Osteoblast (primary cell): ENCODE measurements at regions not wholly inside any gene's neighbourhood (a gene's known extent, or its start where the extent isn't known, plus 50 kb on each side); places are given as distances from the start of the nearest gene placed in this dataset.
"Not testable (repeated sequence)": the region's sequence is repeated elsewhere in the genome, so short reads cannot be mapped to it uniquely, and the experiment has no call there.

ENCODE experiments used
- DNase-seq: peaks from one replicate; pipeline ENCODE4 v3.0.0; 2011; ENCODE audit warnings: low spot score, mixed read lengths; ENCODE audit not compliant: insufficient read length; ENCODE audit errors: missing footprints
- H2AFZ ChIP-seq: 2 replicates; pipeline ENCODE4 v1.6.0; 2011; ENCODE audit warnings: mild to moderate bottlenecking, low read length
- H3K27ac ChIP-seq: 2 replicates; pipeline ENCODE4 v1.5.1; 2011; ENCODE audit warnings: mild to moderate bottlenecking, low read depth, low read length, moderate library complexity
- H3K27me3 ChIP-seq: 2 replicates; pipeline ENCODE4 v1.6.0; 2012; ENCODE audit warnings: mild to moderate bottlenecking, control low read depth, inconsistent platforms, low read length, moderate library complexity; ENCODE audit not compliant: insufficient read depth
- H3K36me3 ChIP-seq: 2 replicates; pipeline ENCODE4 v1.5.1; 2011; ENCODE audit warnings: mild to moderate bottlenecking, low read length, control low read depth, moderate library complexity; ENCODE audit not compliant: insufficient read depth
- H3K4me1 ChIP-seq: 2 replicates; pipeline ENCODE4 v1.5.1; 2011; ENCODE audit warnings: mild to moderate bottlenecking, low read length, control low read depth, moderate library complexity; ENCODE audit not compliant: insufficient read depth
- H3K4me2 ChIP-seq: 2 replicates; pipeline ENCODE4 v1.6.0; 2011; ENCODE audit warnings: mild to moderate bottlenecking, low read length; ENCODE audit not compliant: insufficient read depth
- H3K4me3 ChIP-seq: fragments of 200-600 bp; sonication (generic); 3 replicates; pipeline ENCODE4 v1.5.1; 2012; ENCODE audit warnings: mild to moderate bottlenecking, low read length, inconsistent platforms; ENCODE audit not compliant: insufficient read depth
- H3K79me2 ChIP-seq: 2 replicates; pipeline ENCODE4 v1.6.0; 2012; ENCODE audit warnings: mild to moderate bottlenecking, low read length, control low read depth, inconsistent platforms; ENCODE audit not compliant: insufficient read depth
- H3K9me3 ChIP-seq: 2 replicates; pipeline ENCODE4 v1.5.1; 2011; ENCODE audit warnings: low read depth, low read length, control low read depth
- H4K20me1 ChIP-seq: 2 replicates; pipeline ENCODE4 v1.6.0; 2012; ENCODE audit warnings: mild to moderate bottlenecking, low read length, control low read depth; ENCODE audit not compliant: insufficient read depth
- TF ChIP-seq, protein P1 (sequence below): IDR thresholded peaks from 2 replicates; pipeline ENCODE4 v1.5.1; 2011; ENCODE audit warnings: mild to moderate bottlenecking, low read depth, low read length, moderate library complexity; ENCODE audit errors: extremely low read depth

DNA sequence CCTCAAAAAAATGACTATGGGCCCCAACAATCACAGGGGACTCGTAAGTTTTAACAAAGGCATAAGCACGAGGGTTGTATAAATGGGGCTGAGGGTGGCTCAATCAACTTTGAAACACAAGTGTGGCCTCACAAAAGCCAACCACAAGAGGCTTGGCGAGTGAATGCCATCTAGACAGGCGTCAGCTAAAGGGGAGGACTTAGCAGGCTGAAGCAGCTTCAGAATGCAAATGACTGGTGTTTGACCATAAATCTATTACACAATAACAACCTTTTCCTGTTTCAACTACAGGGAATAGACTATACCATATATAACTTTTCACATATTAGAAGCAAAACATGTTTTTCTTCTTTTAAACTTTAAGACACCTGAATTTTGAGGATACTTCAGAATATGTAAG, 777.9 kb downstream of the FSCB start:
- Histone ChIP-seq H3K4me3 (no peak overlapping the region), H2AFZ (no peak overlapping the region), H3K27me3 (no peaks in the 10 kb centered on the region), H3K9me3 (no peaks in the 10 kb centered on the region), H3K4me2 (no peak overlapping the region), H3K79me2 (no peaks in the 10 kb centered on the region), H4K20me1 (no peaks in the 10 kb centered on the region), H3K36me3 (no peaks in the 10 kb centered on the region), H3K27ac (no peak overlapping the region), H3K4me1 (no peaks in the 10 kb centered on the region)
- DNase-seq: no peak
- TF ChIP-seq, protein P1, sequence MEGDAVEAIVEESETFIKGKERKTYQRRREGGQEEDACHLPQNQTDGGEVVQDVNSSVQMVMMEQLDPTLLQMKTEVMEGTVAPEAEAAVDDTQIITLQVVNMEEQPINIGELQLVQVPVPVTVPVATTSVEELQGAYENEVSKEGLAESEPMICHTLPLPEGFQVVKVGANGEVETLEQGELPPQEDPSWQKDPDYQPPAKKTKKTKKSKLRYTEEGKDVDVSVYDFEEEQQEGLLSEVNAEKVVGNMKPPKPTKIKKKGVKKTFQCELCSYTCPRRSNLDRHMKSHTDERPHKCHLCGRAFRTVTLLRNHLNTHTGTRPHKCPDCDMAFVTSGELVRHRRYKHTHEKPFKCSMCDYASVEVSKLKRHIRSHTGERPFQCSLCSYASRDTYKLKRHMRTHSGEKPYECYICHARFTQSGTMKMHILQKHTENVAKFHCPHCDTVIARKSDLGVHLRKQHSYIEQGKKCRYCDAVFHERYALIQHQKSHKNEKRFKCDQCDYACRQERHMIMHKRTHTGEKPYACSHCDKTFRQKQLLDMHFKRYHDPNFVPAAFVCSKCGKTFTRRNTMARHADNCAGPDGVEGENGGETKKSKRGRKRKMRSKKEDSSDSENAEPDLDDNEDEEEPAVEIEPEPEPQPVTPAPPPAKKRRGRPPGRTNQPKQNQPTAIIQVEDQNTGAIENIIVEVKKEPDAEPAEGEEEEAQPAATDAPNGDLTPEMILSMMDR: no peak

- no peaks in the 10 kb centered on the region for H3K79me2 ChIP-seq
- no peak for DNase-seq
- no peaks in the 10 kb centered on the region for H3K9me3 ChIP-seq
- no peaks in the 10 kb centered on the region for H4K20me1 ChIP-seq
- no peaks in the 10 kb centered on the region for H3K36me3 ChIP-seq
- no peak overlapping the region for H3K4me3 ChIP-seq
- H2AFZ ChIP-seq: no peak overlapping the region
- TF ChIP-seq, protein P1: no peak
- no peak overlapping the region for H3K4me2 ChIP-seq
- H3K4me1 ChIP-seq: no peaks in the 10 kb centered on the region
- H3K27me3 ChIP-seq: no peaks in the 10 kb centered on the region
- no peak overlapping the region for H3K27ac ChIP-seq
Measured at GRCh38 chr14:43706900-43707299, 800.2 kb downstream of the FSCB start.

GRCh38 chr14:43698561-43699284, 808.4 kb downstream of the FSCB start:
- H3K4me3 ChIP-seq, H3K4me2 ChIP-seq, H3K27ac ChIP-seq, H3K36me3 ChIP-seq, H3K27me3 ChIP-seq, H3K9me3 ChIP-seq, H4K20me1 ChIP-seq, DNase-seq, H3K79me2 ChIP-seq, H3K4me1 ChIP-seq, H2AFZ ChIP-seq: not testable (repeated sequence)

- H3K4me1 ChIP-seq: no peaks in the 10 kb centered on the region
- no peak overlapping the region for H3K4me2 ChIP-seq
- H3K9me3 ChIP-seq: no peaks in the 10 kb centered on the region
- H3K36me3 ChIP-seq: no peaks in the 10 kb centered on the region
- TF ChIP-seq, protein P1: no peak
- H2AFZ ChIP-seq: no peak overlapping the region
- no peak overlapping the region for H3K4me3 ChIP-seq
- no peaks in the 10 kb centered on the region for H3K27me3 ChIP-seq
- H3K27ac ChIP-seq: no peak overlapping the region
- H4K20me1 ChIP-seq: no peaks in the 10 kb centered on the region
- DNase-seq: no peak
- no peaks in the 10 kb centered on the region for H3K79me2 ChIP-seq
Measured at GRCh38 chr14:43697003-43697402, 810.1 kb downstream of the FSCB start.
